Body of pancreas (tissue), 4 donors: ENCODE measurements at regions not wholly inside any gene's neighbourhood (a gene's known extent, or its start where the extent isn't known, plus 50 kb on each side); places are given as distances from the start of the nearest gene placed in this dataset.

Source experiments
- ATAC-seq: fragments of 150-250 bp; one replicate; pipeline ENCODE4 v1.9.1; 2016
- DNase-seq, 4 donors: peaks; one replicate each; pipeline ENCODE4 v3.0.0-alpha.2; 2019
- H3K27ac ChIP-seq, 4 donors: fragments of 200-600 bp; sonication (generic); 1 replicate in 3 of 4; 2 replicates in 1 of 4; pipeline versions ENCODE4 v1.5.1 to v1.6.1; 2016 to 2019; ENCODE audit warnings: mild to moderate bottlenecking in 1 of 4, mixed read lengths in 1 of 4, moderate library complexity in 1 of 4
- H3K27me3 ChIP-seq, 2 donors: fragments of 200-600 bp; sonication (generic); one replicate each; pipeline ENCODE4 v1.6.0; 2016; ENCODE audit warnings: mild to moderate bottlenecking in 1 of 2
- H3K36me3 ChIP-seq, 2 donors: fragments of 200-600 bp; sonication (generic); replicated peaks in 1 of 2; 2 replicates each; pipeline ENCODE4 v1.5.1; 2016; ENCODE audit warnings: low read depth in 2 of 2; ENCODE audit not compliant: insufficient read depth in 1 of 2
- H3K4me1 ChIP-seq: fragments of 200-600 bp; sonication (generic); one replicate; pipeline ENCODE4 v1.6.0; 2016
- H3K4me3 ChIP-seq, 2 donors: fragments of 200-600 bp; sonication (generic); 1 replicate in 1 of 2; 2 replicates in 1 of 2; pipeline ENCODE4 v1.5.1; 2016 to 2019
- H3K9me3 ChIP-seq, 3 donors: fragments of 200-600 bp; sonication (generic); 1 replicate in 2 of 3; 2 replicates in 1 of 3; pipeline ENCODE4 v1.5.1; 2016
- POLR2A ChIP-seq, 3 donors: fragments of 450-650 bp; IDR thresholded peaks; one replicate each; pipeline ENCODE4 v1.6.1; 2016; ENCODE audit warnings: antibody characterized with exemption in 3 of 3, mild to moderate bottlenecking in 2 of 3
- WGBS, 2 donors: methylation state at CpG; one replicate each; pipeline ENCODE4 v1.1.5; 2017; 5-methylcytosine and 5-hydroxymethylcytosine counted together
- intact Hi-C: fragments of 100-400 bp; cut with DNase I; formaldehyde crosslinking; loops from one replicate; pipeline ENCODE4 v1.15.1; 2023
- TF ChIP-seq, protein P1 (sequence below), 7 experiments: fragments of 450-650 bp in 4 of 7; fragments of 200-600 bp in 3 of 7; sonication (generic) in 3 of 7; IDR thresholded peaks; one replicate each; pipeline ENCODE4 v1.5.1; 2016 to 2019; ENCODE audit warnings: antibody characterized with exemption in 7 of 7

DNA sequence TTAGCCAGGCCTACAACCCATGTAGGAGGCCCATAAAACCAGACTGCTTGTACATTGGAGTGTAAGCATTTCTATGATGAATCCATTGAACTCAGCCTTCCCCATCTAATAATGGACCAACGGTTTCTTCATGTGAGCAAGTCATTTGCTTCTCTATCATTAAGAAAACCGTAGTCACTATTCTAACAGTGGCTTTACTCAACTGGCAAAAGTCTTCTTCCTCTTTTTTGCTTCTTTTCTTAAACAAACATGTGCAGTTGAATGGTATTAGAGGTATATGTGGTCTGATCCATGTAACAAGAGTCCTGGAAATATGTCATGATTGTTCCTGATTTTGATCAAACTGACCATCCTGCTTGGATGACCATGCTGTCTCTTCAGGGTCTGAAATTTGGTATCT, 132.4 kb upstream of the STXBP5 start:
- Histone ChIP-seq H3K36me3 (no peaks in the 10 kb centered on the region), H3K4me3 (no peak overlapping the region), H3K27me3 (no peaks in the 10 kb centered on the region), H3K9me3 (peaks cover 0 to 10% (median 0%) of the 10 kb centered on the region in 3 donors), H3K27ac (no peak overlapping the region), H3K4me1 (peaks cover 8% of the 10 kb centered on the region)
- DNase-seq (no peak), ATAC-seq (no peak)
- TF ChIP-seq POLR2A (IDR thresholded peaks at IDR 0.05) = no peak
- TF ChIP-seq, protein P1, sequence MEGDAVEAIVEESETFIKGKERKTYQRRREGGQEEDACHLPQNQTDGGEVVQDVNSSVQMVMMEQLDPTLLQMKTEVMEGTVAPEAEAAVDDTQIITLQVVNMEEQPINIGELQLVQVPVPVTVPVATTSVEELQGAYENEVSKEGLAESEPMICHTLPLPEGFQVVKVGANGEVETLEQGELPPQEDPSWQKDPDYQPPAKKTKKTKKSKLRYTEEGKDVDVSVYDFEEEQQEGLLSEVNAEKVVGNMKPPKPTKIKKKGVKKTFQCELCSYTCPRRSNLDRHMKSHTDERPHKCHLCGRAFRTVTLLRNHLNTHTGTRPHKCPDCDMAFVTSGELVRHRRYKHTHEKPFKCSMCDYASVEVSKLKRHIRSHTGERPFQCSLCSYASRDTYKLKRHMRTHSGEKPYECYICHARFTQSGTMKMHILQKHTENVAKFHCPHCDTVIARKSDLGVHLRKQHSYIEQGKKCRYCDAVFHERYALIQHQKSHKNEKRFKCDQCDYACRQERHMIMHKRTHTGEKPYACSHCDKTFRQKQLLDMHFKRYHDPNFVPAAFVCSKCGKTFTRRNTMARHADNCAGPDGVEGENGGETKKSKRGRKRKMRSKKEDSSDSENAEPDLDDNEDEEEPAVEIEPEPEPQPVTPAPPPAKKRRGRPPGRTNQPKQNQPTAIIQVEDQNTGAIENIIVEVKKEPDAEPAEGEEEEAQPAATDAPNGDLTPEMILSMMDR (IDR thresholded peaks at IDR 0.05) = no peak
- intact Hi-C loops = no loop called here
- WGBS, 2 donors = 85 to 93% methylated on average over 2 of the region's 2 CpGs

DNA sequence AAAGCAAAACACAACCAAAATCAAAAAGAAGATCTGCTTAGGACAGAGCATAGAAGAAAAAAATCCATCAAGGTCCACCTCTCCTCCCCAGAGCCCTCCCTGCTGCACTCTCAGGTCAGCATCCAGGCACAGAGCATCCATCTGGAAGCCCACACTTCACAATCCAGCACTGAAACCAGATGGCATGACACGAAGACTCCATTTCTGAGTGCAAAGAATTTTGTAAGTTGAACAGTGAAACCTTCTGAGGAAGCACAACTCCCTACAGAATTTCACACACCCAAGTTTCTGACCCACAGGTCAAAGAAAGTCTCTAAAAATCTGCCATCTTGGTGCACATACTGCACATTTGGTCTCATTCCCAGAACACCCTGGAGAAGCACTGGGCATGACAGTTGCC, 128.8 kb upstream of the STXBP5 start:
- Histone ChIP-seq H3K4me1 (peaks cover 30% of the 10 kb centered on the region), H3K9me3 (no peaks in the 10 kb centered on the region), H3K36me3 (no peaks in the 10 kb centered on the region), H3K27me3 (no peaks in the 10 kb centered on the region), H3K4me3 (no peak overlapping the region), H3K27ac (no peak overlapping the region)
- intact Hi-C loops = no loop called here
- no peak for DNase-seq
- TF ChIP-seq, protein P1 (IDR thresholded peaks at IDR 0.05) = no peak
- no peak for TF ChIP-seq POLR2A (IDR thresholded peaks at IDR 0.05)
- 91 to 94% methylated on average over 1 of the region's 1 CpG for WGBS, 2 donors
- ATAC-seq = no peak

DNA sequence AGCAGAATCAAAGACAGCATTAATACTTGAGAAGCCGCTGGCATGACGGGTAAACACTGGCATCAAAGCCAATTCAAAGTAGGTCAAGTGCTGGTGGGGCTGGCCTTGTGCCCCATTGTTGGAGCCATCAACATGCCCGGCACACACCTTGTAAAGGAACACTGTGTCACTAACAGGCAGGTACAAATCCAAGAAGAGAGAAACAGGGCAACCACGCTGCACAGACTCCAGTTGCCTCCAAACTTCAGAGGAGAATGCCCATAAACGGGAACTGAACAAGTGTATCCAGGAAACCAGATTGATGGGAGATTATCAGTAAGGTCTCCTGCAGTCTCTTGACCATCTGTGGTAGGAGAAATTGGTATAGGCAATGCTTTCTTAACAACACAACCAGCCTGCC, 127.0 kb upstream of the STXBP5 start:
- intact Hi-C loops = no loop called here
- 22 to 24% methylated on average over 5 of the region's 5 CpGs for WGBS, 2 donors
- H3K27ac ChIP-seq = peak overlapping the region; percentile 33 to 73 (median 68)
- no peak overlapping the region for H3K4me3 ChIP-seq
- ATAC-seq = peak; percentile 89
- TF ChIP-seq, protein P1 (IDR thresholded peaks at IDR 0.05) = no peak
- peak in 2 of 3 donors; percentile 37 to 41 for TF ChIP-seq POLR2A (IDR thresholded peaks at IDR 0.05)
- no peaks in the 10 kb centered on the region for H3K9me3 ChIP-seq
- H3K27me3 ChIP-seq = no peaks in the 10 kb centered on the region
- no peaks in the 10 kb centered on the region for H3K36me3 ChIP-seq
- peaks cover 40% of the 10 kb centered on the region for H3K4me1 ChIP-seq
- DNase-seq = peak; percentile 78 to 91 (median 87)

DNA sequence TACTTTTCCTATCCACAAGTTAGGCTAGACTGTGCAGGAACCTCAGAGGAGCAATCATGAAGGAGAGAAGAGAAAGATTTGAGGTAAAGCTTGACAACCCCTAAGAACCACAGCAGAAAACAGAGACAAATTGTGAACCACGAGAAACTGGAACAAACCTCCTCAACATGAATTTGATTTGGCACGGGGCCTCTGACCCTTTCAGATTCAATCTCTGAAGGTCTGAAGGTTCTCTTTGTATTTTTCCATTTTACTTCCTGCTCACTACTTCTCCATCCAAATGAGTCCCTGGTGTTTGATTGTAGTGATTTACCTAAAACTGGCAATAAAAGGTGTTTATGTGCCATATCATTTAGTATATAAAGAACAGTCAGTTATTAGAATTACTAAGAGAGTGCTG, 126.1 kb upstream of the STXBP5 start:
- peak; percentile 62 for ATAC-seq
- intact Hi-C loops = no loop called here
- H3K36me3 ChIP-seq = no peaks in the 10 kb centered on the region
- no peaks in the 10 kb centered on the region for H3K9me3 ChIP-seq
- peak; percentile 43 to 65 (median 48) for DNase-seq
- TF ChIP-seq POLR2A (IDR thresholded peaks at IDR 0.05) = no peak
- TF ChIP-seq, protein P1 (IDR thresholded peaks at IDR 0.05) = no peak
- whole genome bisulfite sequencing, 2 donors = 21 to 45% methylated on average over 2 of the region's 2 CpGs
- H3K4me3 ChIP-seq = no peak overlapping the region
- H3K4me1 ChIP-seq = peaks cover 40% of the 10 kb centered on the region
- H3K27me3 ChIP-seq = no peaks in the 10 kb centered on the region
- peak overlapping the region in 3 of 4 donors; percentile 67 to 73 (median 68) for H3K27ac ChIP-seq

DNA sequence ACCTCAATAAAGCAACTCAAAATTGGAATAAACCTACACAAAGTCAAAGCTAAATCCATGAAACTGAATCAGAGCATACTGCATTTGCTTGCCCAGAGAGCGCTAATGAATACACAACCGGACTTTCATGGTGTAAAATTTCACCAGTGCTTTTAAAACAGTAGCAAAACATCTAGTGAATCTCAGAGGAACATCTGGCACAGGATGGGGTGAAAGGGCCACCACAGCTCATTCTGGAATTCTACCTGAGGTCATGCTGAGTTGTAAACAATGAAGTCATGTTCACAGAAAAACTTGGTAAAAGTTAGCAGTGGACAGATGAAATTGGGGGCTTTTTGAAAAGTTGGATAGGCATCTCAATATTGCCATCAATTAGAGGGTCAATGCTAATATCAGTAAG, 125.6 kb upstream of the STXBP5 start:
- peaks cover 40% of the 10 kb centered on the region for H3K4me1 ChIP-seq
- DNase-seq = no peak
- no peak for TF ChIP-seq POLR2A (IDR thresholded peaks at IDR 0.05)
- TF ChIP-seq, protein P1 (IDR thresholded peaks at IDR 0.05) = no peak
- intact Hi-C loops = no loop called here
- ATAC-seq = no peak
- H3K9me3 ChIP-seq = no peaks in the 10 kb centered on the region
- H3K4me3 ChIP-seq = no peak overlapping the region
- WGBS, 2 donors = 85 to 97% methylated on average over 2 of the region's 2 CpGs
- no peaks in the 10 kb centered on the region for H3K36me3 ChIP-seq
- peak overlapping the region in 1 of 4 donors; percentile 73 for H3K27ac ChIP-seq
- H3K27me3 ChIP-seq = no peaks in the 10 kb centered on the region
